HUES6 (cell line): ENCODE measurements at regions not wholly inside any gene's neighbourhood (a gene's known extent, or its start where the extent isn't known, plus 50 kb on each side); places are given as distances from the start of the nearest gene placed in this dataset.

Experiments
- H3K27ac ChIP-seq: 2 replicates; pipeline ENCODE4 v1.7.0; 2013; ENCODE audit warnings: low read depth, mild to moderate bottlenecking, low read length, inconsistent platforms
- H3K27me3 ChIP-seq: 2 replicates; pipeline ENCODE4 v1.6.1; 2013; ENCODE audit warnings: low read length; ENCODE audit not compliant: control insufficient read depth, insufficient read depth
- H3K36me3 ChIP-seq: 2 replicates; pipeline ENCODE4 v1.6.1; 2013; ENCODE audit warnings: low read length; ENCODE audit not compliant: control insufficient read depth, insufficient read depth
- H3K4me1 ChIP-seq: 2 replicates; pipeline ENCODE4 v1.6.1; 2013; ENCODE audit warnings: low read length; ENCODE audit not compliant: control insufficient read depth, insufficient read depth
- H3K4me3 ChIP-seq: 2 replicates; pipeline ENCODE4 v1.5.1; 2013; ENCODE audit warnings: low read depth, low read length
- H3K9ac ChIP-seq: one replicate; pipeline ENCODE4 v1.6.1; 2013; ENCODE audit warnings: mild to moderate bottlenecking, low read length
- H3K9me3 ChIP-seq: 2 replicates; pipeline ENCODE4 v1.6.1; 2013; ENCODE audit warnings: low read depth, low read length; ENCODE audit not compliant: control insufficient read depth, insufficient read depth

GRCh38 chr2:78427170-78427569, 598.3 kb upstream of the REG3G start:
- Histone ChIP-seq H3K27me3 (no peaks in the 10 kb centered on the region), H3K4me3 (no peak overlapping the region), H3K9me3 (no peaks in the 10 kb centered on the region), H3K36me3 (no peaks in the 10 kb centered on the region), H3K4me1 (no peaks in the 10 kb centered on the region), H3K27ac (no peak overlapping the region), H3K9ac (no peak overlapping the region)

- Histone ChIP-seq H3K9ac (no peak overlapping the region), H3K4me1 (no peaks in the 10 kb centered on the region)
These were observed 594.3 kb upstream of the REG3G start for GRCh38 chr2:78431241-78431640.

GRCh38 chr2:78439122-78439521, 586.4 kb upstream of the REG3G start:
- Histone ChIP-seq H3K9ac (no peak overlapping the region), H3K9me3 (no peaks in the 10 kb centered on the region), H3K27me3 (no peaks in the 10 kb centered on the region), H3K4me3 (no peak overlapping the region), H3K4me1 (no peaks in the 10 kb centered on the region), H3K36me3 (no peaks in the 10 kb centered on the region), H3K27ac (no peak overlapping the region)

More at GRCh38 chr2:78431241-78431640, 594.3 kb upstream of the REG3G start:
- Histone ChIP-seq H3K27ac (no peak overlapping the region), H3K36me3 (no peaks in the 10 kb centered on the region), H3K4me3 (no peak overlapping the region), H3K27me3 (no peaks in the 10 kb centered on the region), H3K9me3 (no peaks in the 10 kb centered on the region)

- no peak overlapping the region for H3K27ac ChIP-seq
- no peaks in the 10 kb centered on the region for H3K27me3 ChIP-seq
- H3K4me1 ChIP-seq: no peaks in the 10 kb centered on the region
- H3K4me3 ChIP-seq: no peak overlapping the region
- no peak overlapping the region for H3K9ac ChIP-seq
- H3K36me3 ChIP-seq: no peaks in the 10 kb centered on the region
- no peaks in the 10 kb centered on the region for H3K9me3 ChIP-seq
These were observed 569.9 kb upstream of the REG3G start for GRCh38 chr2:78455586-78455985.

DNA sequence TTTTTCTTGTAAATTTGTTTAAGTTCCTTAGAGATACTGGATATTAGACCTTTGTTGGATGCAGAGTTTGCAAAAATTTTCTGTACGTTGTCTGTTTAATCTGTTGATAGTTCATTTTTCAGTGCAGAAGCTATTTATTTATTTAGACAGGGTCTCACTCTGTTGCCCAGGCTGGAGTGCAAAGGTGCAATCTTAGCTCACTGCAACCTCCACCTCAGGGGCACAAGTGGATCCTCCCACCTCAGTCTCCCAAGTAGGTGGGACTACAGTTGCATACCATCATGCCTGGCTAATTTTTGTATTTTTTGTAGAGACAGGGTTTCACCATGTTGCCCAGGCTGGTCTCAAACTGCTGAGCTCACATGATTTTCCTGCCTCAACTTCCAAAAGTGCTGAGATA, 568.2 kb upstream of the REG3G start:
- H3K4me3 ChIP-seq: no peak overlapping the region

DNA sequence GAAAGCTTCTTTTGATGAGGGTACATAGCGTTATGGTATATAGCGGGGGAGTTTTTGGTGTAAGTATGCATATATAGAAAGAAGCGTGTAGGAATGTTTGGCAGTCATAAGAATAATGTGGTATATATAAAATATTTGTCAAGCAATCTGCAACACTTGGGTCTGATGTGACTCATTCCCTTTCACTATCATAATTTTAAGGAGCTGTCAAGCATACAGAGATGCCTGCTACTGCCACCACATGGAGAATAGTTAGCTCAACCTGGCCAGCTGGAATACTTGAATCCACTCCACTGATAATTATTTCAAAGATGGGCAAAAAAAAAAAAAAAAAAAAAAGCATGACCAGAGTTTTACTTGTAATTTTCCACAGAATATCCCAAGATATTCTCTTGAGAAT, 559.8 kb upstream of the REG3G start:
- H3K4me3 ChIP-seq: no peak overlapping the region
- no peaks in the 10 kb centered on the region; the same call in 1 of the 2 replicates for H3K4me1 ChIP-seq
- H3K9me3 ChIP-seq: no peaks in the 10 kb centered on the region
- no peak overlapping the region for H3K27ac ChIP-seq
- no peak overlapping the region for H3K9ac ChIP-seq
- H3K27me3 ChIP-seq: no peaks in the 10 kb centered on the region
- H3K36me3 ChIP-seq: no peaks in the 10 kb centered on the region

More for the DNA sequence above, 568.2 kb upstream of the REG3G start:
- no peaks in the 10 kb centered on the region for H3K9me3 ChIP-seq
- H3K9ac ChIP-seq: no peak overlapping the region
- no peaks in the 10 kb centered on the region for H3K4me1 ChIP-seq
- H3K27ac ChIP-seq: no peak overlapping the region
- H3K27me3 ChIP-seq: no peaks in the 10 kb centered on the region
- no peaks in the 10 kb centered on the region for H3K36me3 ChIP-seq

DNA sequence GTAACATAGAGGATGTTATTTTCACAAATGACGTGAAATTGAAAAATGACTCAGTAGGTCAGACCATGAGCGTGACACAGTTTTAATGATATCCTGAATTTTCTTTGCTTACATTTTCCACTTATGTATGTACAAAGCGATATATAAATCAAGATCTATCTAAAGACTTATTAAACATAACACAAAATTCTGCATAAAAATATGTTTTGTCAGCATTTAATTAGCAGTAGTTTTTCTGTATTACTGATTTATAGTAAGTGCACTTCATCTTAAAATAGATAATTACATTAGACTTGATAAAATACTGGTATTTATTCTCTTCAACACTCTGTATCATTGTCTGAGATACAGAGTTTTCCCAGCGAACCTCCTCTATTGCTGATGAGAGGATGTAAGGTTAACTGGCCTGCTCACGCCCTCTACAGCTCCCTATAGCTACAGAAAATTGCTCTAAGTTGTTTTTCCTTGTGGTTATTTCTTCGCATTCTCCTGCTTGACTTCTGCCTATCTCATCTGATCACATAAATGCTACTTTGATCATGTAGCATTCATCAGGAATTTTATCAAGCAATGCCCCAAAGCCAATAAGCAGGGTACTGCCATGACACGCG, 548.8 kb upstream of the REG3G start:
- no peak overlapping the region for H3K4me3 ChIP-seq
- no peaks in the 10 kb centered on the region for H3K9me3 ChIP-seq
- H3K4me1 ChIP-seq: no peaks in the 10 kb centered on the region
- H3K9ac ChIP-seq: no peak overlapping the region
- no peaks in the 10 kb centered on the region for H3K36me3 ChIP-seq
- no peaks in the 10 kb centered on the region for H3K27me3 ChIP-seq
- H3K27ac ChIP-seq: no peak overlapping the region

DNA sequence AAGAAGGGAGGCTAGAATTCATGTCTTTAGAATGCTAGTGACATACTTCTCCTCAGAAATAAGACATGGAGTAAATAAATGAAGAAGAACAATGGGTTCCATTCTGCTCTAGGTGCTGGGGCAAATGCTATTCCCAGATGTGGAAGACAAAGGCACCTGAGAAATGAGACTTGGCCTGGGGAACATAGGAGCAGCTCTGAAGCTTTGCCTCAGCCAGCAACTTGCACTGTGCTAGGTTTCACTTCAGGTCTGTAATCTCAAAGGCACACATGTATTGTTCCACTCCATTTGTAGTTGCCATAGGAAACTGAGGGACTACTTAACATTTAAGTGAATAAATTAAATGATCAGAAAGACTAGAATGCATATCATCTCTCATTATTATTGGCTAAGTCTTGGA, 538.9 kb upstream of the REG3G start:
- no peaks in the 10 kb centered on the region for H3K36me3 ChIP-seq
- no peaks in the 10 kb centered on the region for H3K27me3 ChIP-seq

GRCh38 chr2:78498125-78498524, 527.4 kb upstream of the REG3G start:
- Histone ChIP-seq H3K27ac (no peak overlapping the region), H3K9ac (no peak overlapping the region), H3K9me3 (no peaks in the 10 kb centered on the region; the same call in 1 of the 2 replicates), H3K27me3 (no peaks in the 10 kb centered on the region), H3K36me3 (no peaks in the 10 kb centered on the region), H3K4me3 (no peak overlapping the region), H3K4me1 (no peaks in the 10 kb centered on the region)

More for the DNA sequence above, 538.9 kb upstream of the REG3G start:
- Histone ChIP-seq H3K9ac (no peak overlapping the region), H3K9me3 (no peaks in the 10 kb centered on the region), H3K4me3 (no peak overlapping the region), H3K4me1 (no peaks in the 10 kb centered on the region), H3K27ac (no peak overlapping the region)

- Histone ChIP-seq H3K9me3 (peaks cover 6% of the 10 kb centered on the region; the same call in 1 of the 2 replicates), H3K4me1 (no peaks in the 10 kb centered on the region), H3K27ac (no peak overlapping the region), H3K27me3 (no peaks in the 10 kb centered on the region), H3K9ac (no peak overlapping the region), H3K36me3 (no peaks in the 10 kb centered on the region), H3K4me3 (no peak overlapping the region)
These were observed 519.2 kb upstream of the REG3G start for GRCh38 chr2:78506301-78506700.

GRCh38 chr2:78521938-78522337, 503.6 kb upstream of the REG3G start:
- Histone ChIP-seq H3K27me3 (no peaks in the 10 kb centered on the region), H3K27ac (no peak overlapping the region), H3K4me3 (no peak overlapping the region), H3K36me3 (no peaks in the 10 kb centered on the region), H3K4me1 (no peaks in the 10 kb centered on the region; the same call in 1 of the 2 replicates), H3K9ac (no peak overlapping the region), H3K9me3 (no peaks in the 10 kb centered on the region)
